Testis (tissue), 2 donors: ENCODE measurements at regions not wholly inside any gene's neighbourhood (a gene's known extent, or its start where the extent isn't known, plus 50 kb on each side); places are given as distances from the start of the nearest gene placed in this dataset.

Experiments
- CTCF ChIP-seq, 3 experiments: fragments of 450-650 bp in 2 of 3; fragments of 200-600 bp in 1 of 3; sonication (generic) in 1 of 3; IDR thresholded peaks; one replicate each; pipeline ENCODE4 v1.5.1; 2016 to 2019; ENCODE audit warnings: antibody characterized with exemption in 3 of 3, mild to moderate bottlenecking in 2 of 3, moderate library complexity in 1 of 3
- POLR2A ChIP-seq: fragments of 450-650 bp; IDR thresholded peaks from one replicate; pipeline ENCODE4 v1.6.1; 2017; ENCODE audit warnings: antibody characterized with exemption, mild to moderate bottlenecking, moderate library complexity

- TF ChIP-seq CTCF (IDR thresholded peaks at IDR 0.05) (no peak), POLR2A (no peak)
Measured at GRCh38 chr10:52673468-52673867, 99.1 kb downstream of the MBL2 start.
